ENCODE measurements at regions not wholly inside any gene's neighbourhood (a gene's known extent, or its start where the extent isn't known, plus 50 kb on each side); places are given as distances from the start of the nearest gene placed in this dataset.

GRCh38 chr13:79211377-79211776 is 194.7 kb downstream of the RBM26 start:
- Histone ChIP-seq H3K79me2 (ENCODE audit: insufficient read depth, low read length) (no peaks in the 10 kb centered on the region), H3K9ac (ENCODE audit: low read length) (no peak overlapping the region), H3K4me3 (ENCODE audit: low read depth, low read length, poor library complexity, severe bottlenecking) (no peak overlapping the region), H3K4me1 (ENCODE audit: insufficient read depth, low read length, severe bottlenecking) (no peaks in the 10 kb centered on the region), H3K4me2 (ENCODE audit: low read length) (no peak overlapping the region), H3K9me2 (ENCODE audit: low read depth, low read length) (no peaks in the 10 kb centered on the region), H3F3A (ENCODE audit: insufficient read depth, low read length) (no peaks in the 10 kb centered on the region), H2AFZ (ENCODE audit: low read length) (no peak overlapping the region), H3K27ac (ENCODE audit: low read depth, low read length, poor library complexity, severe bottlenecking) (no peak overlapping the region), H3K36me3 (ENCODE audit: insufficient read depth, low read length) (no peaks in the 10 kb centered on the region), H4K20me1 (ENCODE audit: insufficient read depth, low read length) (no peaks in the 10 kb centered on the region), H3K27me3 (ENCODE audit: insufficient read depth, low read length) (no peaks in the 10 kb centered on the region), H3K9me3 (ENCODE audit: low read length) (no peaks in the 10 kb centered on the region)
- TF ChIP-seq EZH2 (IDR thresholded peaks at IDR 0.05; ENCODE audit: borderline replicate concordance, low read length) (no peak), CTCF (IDR thresholded peaks at IDR 0.05; ENCODE audit: low read length) (no peak)

- H3K4me2 ChIP-seq (ENCODE audit: low read length), result no peak overlapping the region
- H3K9me2 ChIP-seq (ENCODE audit: low read depth, low read length), result no peaks in the 10 kb centered on the region
- H3K36me3 ChIP-seq (ENCODE audit: insufficient read depth, low read length), result no peaks in the 10 kb centered on the region
- no peak overlapping the region for H3K27ac ChIP-seq (ENCODE audit: low read depth, low read length, poor library complexity, severe bottlenecking)
- H3K79me2 ChIP-seq (ENCODE audit: insufficient read depth, low read length), result no peaks in the 10 kb centered on the region
- H3K4me1 ChIP-seq (ENCODE audit: insufficient read depth, low read length, severe bottlenecking), result peaks cover 24% of the 10 kb centered on the region
- H3K9me3 ChIP-seq (ENCODE audit: low read length), result 0 out of 2 replicates have a peak, but pooled peaks cover 4% of the 10 kb centered on the region
- no peaks in the 10 kb centered on the region for H4K20me1 ChIP-seq (ENCODE audit: insufficient read depth, low read length)
- H3K9ac ChIP-seq (ENCODE audit: low read length), result no peak overlapping the region
- no peak for TF ChIP-seq CTCF (IDR thresholded peaks at IDR 0.05; ENCODE audit: low read length)
- TF ChIP-seq EZH2 (IDR thresholded peaks at IDR 0.05; ENCODE audit: borderline replicate concordance, low read length), result no peak
- no peak overlapping the region for H2AFZ ChIP-seq (ENCODE audit: low read length)
- H3K4me3 ChIP-seq (ENCODE audit: low read depth, low read length, poor library complexity, severe bottlenecking), result no peak overlapping the region
- H3K27me3 ChIP-seq (ENCODE audit: insufficient read depth, low read length), result no peaks in the 10 kb centered on the region
- no peaks in the 10 kb centered on the region for H3F3A ChIP-seq (ENCODE audit: insufficient read depth, low read length)
Measured at GRCh38 chr13:79197933-79198332, 208.1 kb downstream of the RBM26 start.

GRCh38 chr13:79196843-79197242 is 209.2 kb downstream of the RBM26 start:
- Histone ChIP-seq H3K27me3 (ENCODE audit: insufficient read depth, low read length) (no peaks in the 10 kb centered on the region), H3K27ac (ENCODE audit: low read depth, low read length, poor library complexity, severe bottlenecking) (no peak overlapping the region), H3F3A (ENCODE audit: insufficient read depth, low read length) (no peaks in the 10 kb centered on the region), H2AFZ (ENCODE audit: low read length) (no peak overlapping the region), H3K4me3 (ENCODE audit: low read depth, low read length, poor library complexity, severe bottlenecking) (no peak overlapping the region), H3K79me2 (ENCODE audit: insufficient read depth, low read length) (no peaks in the 10 kb centered on the region), H3K9me2 (ENCODE audit: low read depth, low read length) (no peaks in the 10 kb centered on the region), H3K36me3 (ENCODE audit: insufficient read depth, low read length) (no peaks in the 10 kb centered on the region), H3K4me1 (ENCODE audit: insufficient read depth, low read length, severe bottlenecking) (peaks cover 24% of the 10 kb centered on the region), H3K4me2 (ENCODE audit: low read length) (no peak overlapping the region), H3K9ac (ENCODE audit: low read length) (no peak overlapping the region), H4K20me1 (ENCODE audit: insufficient read depth, low read length) (no peaks in the 10 kb centered on the region), H3K9me3 (ENCODE audit: low read length) (0 out of 2 replicates have a peak, but pooled peaks cover 4% of the 10 kb centered on the region)
- TF ChIP-seq EZH2 (IDR thresholded peaks at IDR 0.05; ENCODE audit: borderline replicate concordance, low read length), result no peak
- TF ChIP-seq CTCF (IDR thresholded peaks at IDR 0.05; ENCODE audit: low read length), result no peak
